Inflammatory macrophage treated with lipopolysaccharide for 4 hours (primary cell): ENCODE measurements at regions not wholly inside any gene's neighbourhood (a gene's known extent, or its start where the extent isn't known, plus 50 kb on each side); places are given as distances from the start of the nearest gene placed in this dataset.

Experiments
- DNase-seq: peaks from one replicate; pipeline ENCODE4 v3.0.0-alpha.2; 2020

DNA sequence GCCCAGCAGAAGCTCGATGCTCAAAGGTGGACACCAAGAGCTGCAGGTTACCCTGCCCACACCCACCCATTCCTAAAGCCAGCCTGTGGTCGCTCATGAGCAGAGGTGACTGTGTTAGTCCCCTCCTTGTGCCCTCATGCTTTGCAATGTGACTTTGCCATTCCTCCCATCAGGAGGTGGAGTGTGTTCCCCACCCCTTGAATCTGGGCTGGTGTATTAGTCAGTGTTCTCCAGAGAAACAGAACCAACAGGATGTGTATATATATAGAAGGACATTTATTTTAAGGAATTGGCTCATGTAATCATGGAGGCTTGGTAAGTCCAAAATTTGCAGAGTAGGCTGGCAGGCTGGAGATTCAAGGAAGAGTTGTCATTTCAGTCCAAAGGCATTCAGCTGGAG lies 54.4 kb upstream of the RNF24 start:
- no peak for DNase-seq

DNA sequence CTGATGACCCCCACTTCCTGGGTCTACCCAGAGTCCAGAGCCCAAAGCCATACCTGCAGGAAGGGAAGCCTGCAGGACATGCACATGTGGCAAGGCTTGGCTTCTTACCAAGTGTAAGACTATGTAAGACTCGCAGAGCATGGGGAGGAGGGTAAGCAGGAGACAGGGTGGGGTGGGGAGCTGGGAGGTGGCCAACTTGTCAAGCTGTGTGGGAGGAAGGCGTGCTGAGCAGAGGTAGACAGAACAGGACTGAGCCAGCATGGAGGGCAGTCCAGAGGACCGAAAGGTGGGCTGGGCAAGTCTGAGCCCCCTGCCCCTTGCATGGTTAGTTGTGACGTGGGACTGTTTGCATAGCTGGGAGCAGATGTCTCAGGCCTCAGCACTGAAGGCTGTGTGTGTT lies 53.4 kb upstream of the RNF24 start:
- no peak for DNase-seq

DNA sequence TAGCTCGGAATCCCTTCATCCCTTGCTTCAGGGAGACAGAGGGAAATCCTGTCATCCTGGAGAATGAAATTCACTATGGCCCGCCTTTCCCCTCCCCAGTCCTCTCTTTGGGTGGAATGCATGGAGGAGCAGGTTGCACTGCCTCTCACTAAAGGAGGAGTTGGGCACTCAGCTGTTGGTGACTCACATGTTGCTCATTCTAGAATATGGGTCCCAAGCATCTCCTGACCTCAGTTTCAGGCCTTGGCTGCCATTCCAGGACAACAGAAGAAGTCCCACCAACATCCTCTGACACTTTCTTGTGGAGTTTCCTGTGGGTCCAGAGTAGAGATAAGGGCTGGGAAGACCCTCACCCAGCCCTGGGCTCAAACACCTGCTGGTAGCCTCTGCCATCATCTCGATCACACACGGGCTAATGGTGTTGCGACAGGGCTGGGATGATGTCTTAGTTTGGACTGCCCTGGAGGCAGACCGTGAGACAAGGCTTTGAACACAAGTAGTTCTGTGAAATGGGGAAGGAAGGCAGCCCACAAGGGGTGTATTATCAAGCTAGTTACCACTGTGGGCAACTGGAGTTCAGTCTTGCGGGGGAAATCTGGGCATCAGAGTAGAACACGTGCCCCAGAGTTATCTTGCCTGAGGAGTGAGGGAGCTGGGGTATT lies 52.4 kb upstream of the RNF24 start:
- peak; percentile 71 for DNase-seq

DNA sequence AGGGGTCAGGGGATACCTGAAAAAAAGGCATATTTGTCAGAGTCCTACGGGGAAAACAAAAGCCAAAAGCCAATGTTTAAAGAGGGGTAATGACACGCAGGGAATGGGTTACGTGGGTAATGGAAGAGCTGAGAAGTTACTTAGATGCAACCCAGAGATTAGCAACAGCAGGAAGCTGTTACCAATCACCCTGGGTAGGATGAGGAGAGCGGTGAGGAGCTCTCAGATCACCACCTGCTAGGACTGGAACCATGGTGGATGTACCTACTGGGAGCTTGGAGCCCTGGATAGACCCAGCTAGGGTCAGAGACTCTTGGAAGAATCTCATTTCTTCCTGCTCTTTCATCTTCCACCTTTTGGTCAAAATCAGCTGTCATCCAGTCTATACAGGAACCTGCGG lies 51.2 kb upstream of the RNF24 start:
- no peak for DNase-seq

DNA sequence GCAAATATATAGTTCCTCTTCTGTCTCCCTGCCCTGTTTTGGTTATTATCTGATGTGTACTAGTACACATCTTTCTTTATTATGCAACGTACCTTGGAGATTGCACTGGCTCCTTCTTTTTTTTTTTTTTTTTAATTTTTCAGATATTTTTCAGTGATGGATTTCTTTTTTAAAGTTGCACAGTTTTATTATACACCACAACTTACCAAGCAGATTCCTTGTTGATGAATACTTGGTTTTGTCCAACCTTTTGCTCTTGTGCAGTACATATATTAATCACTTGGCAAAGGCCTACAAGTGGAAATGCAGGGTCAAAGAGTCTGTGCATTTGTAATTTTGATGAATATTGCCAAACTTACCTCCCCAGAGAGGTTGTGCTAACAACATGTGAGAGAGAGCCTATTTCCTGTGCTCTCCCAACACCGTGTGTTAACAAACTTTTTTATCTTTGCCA lies 50.1 kb upstream of the RNF24 start:
- peak; percentile 49 for DNase-seq
